ENCODE measurements at regions not wholly inside any gene's neighbourhood (a gene's known extent, or its start where the extent isn't known, plus 50 kb on each side); places are given as distances from the start of the nearest gene placed in this dataset.
"Not testable (repeated sequence)": the region's sequence is repeated elsewhere in the genome, so short reads cannot be mapped to it uniquely, and the experiment has no call there.

DNA sequence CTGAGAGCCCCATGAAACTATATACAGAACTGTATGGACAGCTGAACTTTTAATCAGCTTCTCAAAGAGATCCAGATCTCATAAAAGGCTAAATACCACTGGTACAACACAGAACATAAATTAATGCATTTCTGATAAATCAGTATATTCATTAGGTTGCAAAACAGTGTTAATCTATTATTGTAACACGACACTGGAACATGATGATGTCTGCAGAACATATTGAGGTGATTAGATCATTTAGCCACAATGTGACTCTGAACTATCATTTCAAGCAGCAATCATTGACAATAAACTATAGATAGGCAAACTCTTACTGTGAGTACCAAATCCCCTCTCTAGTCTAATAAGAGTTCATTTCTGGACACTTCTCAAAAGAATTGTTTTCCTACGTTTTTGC lies 50.3 kb downstream of the GASK1B start:
- no peak for DNase-seq

- no peak for DNase-seq
Observed at GRCh38 chr4:158121161-158121579, 51.7 kb downstream of the GASK1B start.

- DNase-seq, result not testable (repeated sequence)
Observed at GRCh38 chr4:158120645-158121151, 52.1 kb downstream of the GASK1B start.

DNA sequence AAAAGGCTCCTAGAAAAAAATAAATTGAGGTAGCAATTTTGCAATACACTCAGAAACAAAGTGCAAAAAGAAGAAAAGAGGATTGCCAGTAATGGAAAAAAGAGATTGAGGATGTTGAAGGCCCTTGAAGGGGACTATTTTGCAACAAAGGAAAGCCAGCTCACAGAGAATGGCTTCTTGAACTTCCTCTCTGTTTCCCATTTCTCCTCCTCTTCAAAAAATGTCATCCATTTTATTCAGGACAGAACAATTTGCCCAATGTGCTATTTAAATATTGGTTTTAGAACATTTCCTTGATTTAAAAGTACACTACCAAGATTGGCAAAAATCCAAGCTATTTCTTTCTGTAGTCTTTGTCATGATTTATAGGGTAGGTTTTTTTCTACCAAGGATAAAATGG lies 60.2 kb downstream of the GASK1B start:
- DNase-seq, result no peak

GRCh38 chr4:158111241-158111640 lies 61.6 kb downstream of the GASK1B start:
- DNase-seq, result no peak

DNA sequence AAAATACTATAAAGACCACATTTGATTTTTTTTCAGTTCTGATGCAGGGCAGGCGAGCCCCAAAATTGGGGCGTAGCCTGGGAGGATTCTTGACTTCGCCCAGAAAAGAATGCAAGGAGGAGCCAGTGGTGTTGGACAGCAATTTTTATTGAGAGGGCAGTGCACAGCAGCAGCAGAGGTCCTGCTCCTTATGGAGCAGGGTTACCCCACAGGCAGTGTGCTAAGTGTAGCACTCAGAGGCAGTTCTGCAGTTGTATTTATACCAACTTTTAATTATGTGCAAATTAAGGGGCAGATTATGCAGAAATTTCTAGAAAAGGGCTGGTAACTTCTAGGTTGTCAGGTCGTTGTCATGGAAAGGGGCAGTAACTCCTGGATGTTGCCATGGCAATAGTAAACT lies 69.9 kb downstream of the GASK1B start:
- no peak for DNase-seq

GRCh38 chr4:158099686-158100085 lies 73.1 kb downstream of the GASK1B start:
- DNase-seq, result no peak

DNA sequence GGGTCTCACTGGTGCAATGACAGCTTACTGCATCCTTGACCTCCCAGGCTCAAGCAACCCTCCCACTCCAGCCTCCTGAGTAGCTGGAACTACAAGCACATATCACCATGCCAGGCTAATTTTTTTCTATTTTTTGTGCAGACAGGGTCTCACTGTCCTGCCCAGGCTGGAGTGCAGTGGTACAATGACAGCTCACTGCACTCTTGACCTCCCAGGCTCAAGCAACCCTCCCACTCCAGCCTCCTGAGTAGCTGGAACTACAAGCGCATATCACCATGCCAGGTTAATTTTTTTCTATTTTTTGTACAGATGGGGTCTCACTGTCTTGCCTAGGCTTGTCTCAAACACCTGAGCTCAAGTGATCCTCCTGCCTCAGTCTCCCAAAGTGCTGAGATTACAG lies 74.0 kb downstream of the GASK1B start:
- no peak for DNase-seq

DNA sequence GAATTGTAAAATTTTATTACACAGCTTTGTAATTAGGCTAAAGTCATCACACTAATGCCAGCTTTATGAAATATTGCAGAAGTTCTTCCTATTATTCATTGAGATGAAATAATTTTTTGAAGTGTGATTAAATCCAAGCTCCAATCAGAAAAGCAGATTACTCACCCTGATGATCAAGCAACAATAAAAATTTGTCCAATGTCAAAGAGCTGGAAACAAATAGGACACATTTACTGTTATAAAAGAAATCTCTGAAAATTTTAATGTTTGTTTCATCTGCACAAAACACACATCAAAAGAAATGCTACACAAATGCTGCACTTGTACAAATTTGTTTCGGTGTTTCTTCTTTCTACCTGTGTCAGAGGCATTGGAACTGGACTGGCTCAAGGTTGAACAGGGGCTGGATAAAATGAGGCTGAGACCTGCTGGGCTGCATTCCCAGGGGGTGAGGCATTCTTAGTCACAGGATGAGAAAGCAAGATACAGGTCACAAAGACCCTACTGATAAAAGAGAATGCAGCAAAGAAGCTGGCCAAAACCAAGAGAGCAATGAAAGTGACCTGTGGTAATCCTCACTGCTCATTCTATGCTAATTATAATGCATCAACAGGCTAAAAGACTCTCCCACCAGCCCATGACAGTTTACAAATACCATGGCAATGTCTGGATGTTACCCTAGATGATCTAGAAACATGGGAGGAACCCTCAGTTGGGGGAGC lies 78.3 kb downstream of the GASK1B start:
- DNase-seq, result no peak

DNA sequence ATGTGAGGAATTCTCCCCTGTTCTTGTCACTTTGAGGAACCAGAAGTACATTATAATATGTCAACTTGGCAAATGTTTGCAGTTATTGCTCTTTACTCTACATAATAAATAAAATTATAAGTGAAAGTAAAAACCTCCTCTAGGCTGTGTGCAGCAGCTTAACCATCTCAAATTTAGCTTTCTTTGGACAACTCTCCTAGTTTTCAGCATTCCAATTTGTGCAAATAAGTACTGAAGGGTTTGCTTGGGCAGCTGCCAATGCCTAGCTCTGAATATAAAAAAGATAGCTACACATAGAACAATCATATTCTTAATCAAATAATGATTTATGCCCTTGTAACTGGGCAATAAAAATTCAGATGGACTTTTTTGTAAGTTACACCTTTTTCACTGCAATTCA lies 82.5 kb downstream of the GASK1B start:
- no peak for DNase-seq

GRCh38 chr4:158089897-158090296 lies 82.9 kb downstream of the GASK1B start:
- not testable (repeated sequence) for DNase-seq

- DNase-seq, result no peak
Observed at GRCh38 chr4:158080354-158080753, 92.5 kb downstream of the GASK1B start.

- no peak for DNase-seq
Observed at GRCh38 chr4:158079661-158080060, 93.2 kb downstream of the GASK1B start.

- DNase-seq, result no peak
Observed at GRCh38 chr4:158077835-158078234, 95.0 kb downstream of the GASK1B start.

DNA sequence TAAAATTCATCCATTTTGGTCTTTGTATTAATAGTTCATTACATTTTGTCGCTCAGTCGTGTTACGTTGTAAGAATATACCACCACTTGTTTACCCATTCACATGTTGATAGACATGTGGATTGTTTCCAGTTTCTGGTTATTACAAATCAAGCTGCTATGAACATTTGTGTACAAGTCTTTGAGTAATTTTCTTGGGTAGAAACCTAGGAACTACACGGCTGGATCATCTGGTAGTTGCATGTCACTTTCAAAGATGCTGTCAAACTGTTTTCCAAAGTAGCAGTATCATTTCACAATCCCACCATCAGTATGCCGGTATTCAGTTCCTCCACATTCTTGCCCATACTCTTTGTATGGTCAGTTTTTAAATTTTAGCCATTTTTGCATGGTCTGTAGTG lies 98.0 kb downstream of the GASK1B start:
- no peak for DNase-seq

GRCh38 chr4:158071931-158072330 lies 100.9 kb downstream of the GASK1B start:
- no peak for DNase-seq

DNA sequence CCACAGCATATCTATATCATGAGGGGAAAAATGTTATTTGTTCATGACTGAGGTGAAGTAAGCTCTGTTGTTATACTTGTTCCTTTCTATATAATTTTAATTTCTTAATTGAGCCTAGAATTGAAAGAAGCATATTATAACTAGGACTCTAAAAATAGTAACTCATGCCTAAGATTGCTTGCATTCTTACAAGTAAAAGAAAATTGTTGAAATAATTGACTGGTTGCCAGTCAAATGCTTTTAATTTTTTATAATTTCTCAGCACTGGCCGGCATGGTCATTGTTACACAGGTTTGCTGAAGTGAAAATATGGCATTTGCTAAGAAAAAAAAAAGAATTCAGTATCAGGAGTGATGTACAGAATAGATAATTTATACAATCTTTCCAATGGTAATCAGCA lies 104.8 kb downstream of the GASK1B start:
- no peak for DNase-seq

- DNase-seq, result no peak
Observed at GRCh38 chr4:158067646-158068045, 105.2 kb downstream of the GASK1B start.

- no peak for DNase-seq
Observed at GRCh38 chr4:158065603-158066002, 107.2 kb downstream of the GASK1B start.

DNA sequence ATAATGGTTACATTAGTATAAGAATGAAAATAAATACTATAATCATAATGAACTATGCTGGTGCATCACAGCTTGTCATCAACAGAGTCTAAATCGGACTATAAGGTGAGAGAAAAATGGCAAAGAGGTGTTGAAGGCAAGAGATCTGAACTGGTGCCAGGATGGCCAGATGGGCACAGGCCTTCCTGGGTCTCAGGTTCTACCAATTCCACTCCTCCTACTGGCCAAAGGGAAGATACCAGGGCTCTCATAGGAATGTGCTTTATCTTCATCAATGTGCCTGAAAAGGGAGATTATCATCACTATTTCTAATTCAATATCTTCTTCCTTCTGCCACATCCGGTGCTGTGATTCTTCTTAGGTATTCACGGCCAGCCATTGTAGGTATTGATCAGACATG lies 107.6 kb downstream of the GASK1B start:
- no peak for DNase-seq

DNA sequence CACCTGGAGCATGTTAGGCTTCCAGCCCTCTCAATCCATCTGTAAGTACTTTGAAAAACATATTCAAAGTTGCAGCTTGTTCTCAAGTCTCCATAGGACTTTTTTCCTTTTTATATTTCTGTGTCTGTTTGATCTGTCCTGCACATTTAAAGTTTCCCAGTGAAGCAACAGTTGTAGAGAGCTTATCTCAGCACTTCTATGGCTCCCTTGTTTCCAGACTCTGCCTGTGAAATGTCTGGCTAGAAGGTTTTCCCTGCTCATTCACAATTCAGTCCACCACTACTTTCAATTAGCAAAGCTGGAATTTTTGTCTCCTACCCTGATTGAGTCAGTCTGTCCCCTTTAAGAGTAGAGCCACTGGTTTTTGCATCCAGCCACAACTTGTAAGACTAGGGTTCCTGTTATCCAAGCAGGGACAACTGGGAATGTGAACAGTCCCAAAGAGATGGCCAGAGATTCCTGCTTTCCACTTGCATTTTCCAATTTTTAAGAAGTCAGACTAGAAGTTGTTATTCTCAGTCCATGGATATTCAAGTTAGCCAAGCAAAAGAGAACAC lies 116.1 kb downstream of the GASK1B start:
- no peak for DNase-seq

- no peak for DNase-seq
Observed at GRCh38 chr4:158055668-158056067, 117.2 kb downstream of the GASK1B start.

DNA sequence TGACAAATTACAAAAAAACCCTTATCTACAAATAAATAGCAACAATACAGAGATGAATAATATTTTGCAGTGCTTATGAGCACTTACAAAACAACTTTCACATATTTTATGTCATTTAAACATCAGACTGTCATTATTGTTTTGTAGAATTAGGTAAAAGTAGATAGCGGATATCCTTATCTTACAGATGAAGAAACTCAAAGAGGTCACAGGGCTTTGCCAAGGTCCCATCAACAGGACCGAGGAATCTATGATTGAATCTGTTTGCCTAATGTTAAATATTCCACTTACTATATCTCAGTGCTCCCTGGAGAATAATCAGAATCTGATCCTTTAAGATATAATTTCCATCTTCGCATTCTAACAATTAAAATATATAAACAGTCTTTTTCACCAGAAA lies 119.0 kb downstream of the GASK1B start:
- DNase-seq, result no peak

DNA sequence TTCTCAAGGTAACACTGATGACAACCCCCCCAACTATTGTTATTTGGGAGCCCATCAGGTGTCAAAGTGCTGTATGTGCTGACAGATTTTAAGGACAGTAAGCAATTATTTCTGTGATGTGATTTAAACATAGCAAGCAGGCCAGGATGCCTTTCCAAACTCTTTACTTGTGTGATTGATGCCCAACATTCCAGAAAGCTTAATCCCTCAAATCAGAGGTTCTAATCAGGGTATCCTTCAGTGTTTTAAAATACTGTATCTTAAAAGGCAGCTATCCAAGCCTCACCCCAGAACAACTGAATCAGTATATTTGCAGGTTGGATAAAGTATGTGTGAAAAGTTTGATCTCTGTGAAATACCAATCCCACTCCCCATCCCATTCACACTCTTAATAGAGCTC lies 119.7 kb downstream of the GASK1B start:
- DNase-seq, result no peak

Data from KG1 (cell line).